ENCODE measurements at regions not wholly inside any gene's neighbourhood (a gene's known extent, or its start where the extent isn't known, plus 50 kb on each side); places are given as distances from the start of the nearest gene placed in this dataset.

DNA sequence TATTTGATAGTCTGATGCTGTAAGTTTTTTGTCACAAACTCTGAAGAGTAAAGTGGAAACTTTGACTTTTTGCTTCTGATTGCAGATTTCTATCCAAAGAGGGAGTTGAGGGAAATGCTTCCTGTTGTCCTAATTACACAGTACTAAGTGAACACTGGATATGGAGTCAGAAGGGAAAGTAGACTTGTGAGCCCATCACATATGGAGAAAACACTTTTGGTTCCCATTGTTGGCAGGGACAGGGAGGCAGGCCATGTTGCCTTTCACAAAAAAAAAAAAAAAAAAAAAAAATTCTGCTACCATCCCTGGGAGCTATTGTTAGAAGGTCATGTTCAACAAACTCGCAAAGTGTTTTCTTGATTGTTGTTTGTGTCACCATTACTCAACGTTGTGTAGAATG lies 144.3 kb downstream of the RPIA start:
- TF ChIP-seq, protein P1, sequence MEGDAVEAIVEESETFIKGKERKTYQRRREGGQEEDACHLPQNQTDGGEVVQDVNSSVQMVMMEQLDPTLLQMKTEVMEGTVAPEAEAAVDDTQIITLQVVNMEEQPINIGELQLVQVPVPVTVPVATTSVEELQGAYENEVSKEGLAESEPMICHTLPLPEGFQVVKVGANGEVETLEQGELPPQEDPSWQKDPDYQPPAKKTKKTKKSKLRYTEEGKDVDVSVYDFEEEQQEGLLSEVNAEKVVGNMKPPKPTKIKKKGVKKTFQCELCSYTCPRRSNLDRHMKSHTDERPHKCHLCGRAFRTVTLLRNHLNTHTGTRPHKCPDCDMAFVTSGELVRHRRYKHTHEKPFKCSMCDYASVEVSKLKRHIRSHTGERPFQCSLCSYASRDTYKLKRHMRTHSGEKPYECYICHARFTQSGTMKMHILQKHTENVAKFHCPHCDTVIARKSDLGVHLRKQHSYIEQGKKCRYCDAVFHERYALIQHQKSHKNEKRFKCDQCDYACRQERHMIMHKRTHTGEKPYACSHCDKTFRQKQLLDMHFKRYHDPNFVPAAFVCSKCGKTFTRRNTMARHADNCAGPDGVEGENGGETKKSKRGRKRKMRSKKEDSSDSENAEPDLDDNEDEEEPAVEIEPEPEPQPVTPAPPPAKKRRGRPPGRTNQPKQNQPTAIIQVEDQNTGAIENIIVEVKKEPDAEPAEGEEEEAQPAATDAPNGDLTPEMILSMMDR (IDR thresholded peaks at IDR 0.05): no peak
- no peak for TF ChIP-seq POLR2AphosphoS5 (IDR thresholded peaks at IDR 0.05)
- no peak for TF ChIP-seq POLR2A (IDR thresholded peaks at IDR 0.05)
